ENCODE measurements at regions not wholly inside any gene's neighbourhood (a gene's known extent, or its start where the extent isn't known, plus 50 kb on each side); places are given as distances from the start of the nearest gene placed in this dataset.

DNA sequence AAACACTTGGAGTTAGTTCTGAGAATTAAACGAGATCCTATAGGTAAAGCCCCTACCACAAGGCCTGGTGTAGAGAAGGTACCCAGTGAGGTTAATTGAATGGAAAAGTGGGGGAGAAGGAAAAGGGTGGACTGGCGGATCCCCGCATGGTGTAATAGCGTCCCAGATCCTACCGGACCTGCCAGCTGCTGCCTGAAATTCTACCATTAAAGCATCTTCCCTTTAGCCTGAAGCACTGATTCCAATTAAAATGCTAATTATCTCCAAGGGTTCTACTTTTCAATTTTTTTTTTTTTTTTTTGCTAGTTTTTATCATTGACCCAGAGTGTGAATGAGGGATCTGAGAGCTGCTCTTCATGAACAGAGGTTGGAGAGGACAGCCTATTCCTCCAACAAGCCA, 237.9 kb downstream of the TLE3 start:
- TF ChIP-seq, protein P1, sequence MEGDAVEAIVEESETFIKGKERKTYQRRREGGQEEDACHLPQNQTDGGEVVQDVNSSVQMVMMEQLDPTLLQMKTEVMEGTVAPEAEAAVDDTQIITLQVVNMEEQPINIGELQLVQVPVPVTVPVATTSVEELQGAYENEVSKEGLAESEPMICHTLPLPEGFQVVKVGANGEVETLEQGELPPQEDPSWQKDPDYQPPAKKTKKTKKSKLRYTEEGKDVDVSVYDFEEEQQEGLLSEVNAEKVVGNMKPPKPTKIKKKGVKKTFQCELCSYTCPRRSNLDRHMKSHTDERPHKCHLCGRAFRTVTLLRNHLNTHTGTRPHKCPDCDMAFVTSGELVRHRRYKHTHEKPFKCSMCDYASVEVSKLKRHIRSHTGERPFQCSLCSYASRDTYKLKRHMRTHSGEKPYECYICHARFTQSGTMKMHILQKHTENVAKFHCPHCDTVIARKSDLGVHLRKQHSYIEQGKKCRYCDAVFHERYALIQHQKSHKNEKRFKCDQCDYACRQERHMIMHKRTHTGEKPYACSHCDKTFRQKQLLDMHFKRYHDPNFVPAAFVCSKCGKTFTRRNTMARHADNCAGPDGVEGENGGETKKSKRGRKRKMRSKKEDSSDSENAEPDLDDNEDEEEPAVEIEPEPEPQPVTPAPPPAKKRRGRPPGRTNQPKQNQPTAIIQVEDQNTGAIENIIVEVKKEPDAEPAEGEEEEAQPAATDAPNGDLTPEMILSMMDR (conservative IDR thresholded peaks at IDR 0.05; ENCODE audit: low read depth, low read length) = no peak
- no peak for TF ChIP-seq CEBPB (IDR thresholded peaks at IDR 0.05; ENCODE audit: low read depth, low read length)
- no peak for TF ChIP-seq POLR2A (IDR thresholded peaks at IDR 0.05; ENCODE audit: low read depth, low read length)
- no peak for TF ChIP-seq CHD1 (IDR thresholded peaks at IDR 0.05; ENCODE audit: low read depth, low read length)
